Upper lobe of right lung (tissue), 1 donor: ENCODE measurements at regions not wholly inside any gene's neighbourhood (a gene's known extent, or its start where the extent isn't known, plus 50 kb on each side); places are given as distances from the start of the nearest gene placed in this dataset.

Experiments
- ATAC-seq: fragments of 200-7000 bp; cut with Tn5 transposase; one replicate; pipeline ENCODE4 v1.9.1; 2020; ENCODE audit warnings: mild to moderate bottlenecking, moderate library complexity
- DNase-seq: peaks from one replicate; pipeline ENCODE4 v3.0.0-alpha.2; 2020
- H3K27ac ChIP-seq: fragments of 200-600 bp; one replicate; pipeline ENCODE4 v1.8.0; 2022
- H3K27me3 ChIP-seq: fragments of 200-600 bp; one replicate; pipeline ENCODE4 v1.8.0; 2022; ENCODE audit warnings: mild to moderate bottlenecking
- H3K36me3 ChIP-seq: fragments of 200-600 bp; one replicate; pipeline ENCODE4 v1.8.0; 2022
- H3K4me1 ChIP-seq: fragments of 200-600 bp; one replicate; pipeline ENCODE4 v1.8.0; 2022
- H3K4me3 ChIP-seq: fragments of 200-600 bp; one replicate; pipeline ENCODE4 v1.8.0; 2022; ENCODE audit warnings: mild to moderate bottlenecking
- H3K9me3 ChIP-seq: fragments of 200-600 bp; one replicate; pipeline ENCODE4 v1.8.0; 2022
- intact Hi-C: fragments of 100-400 bp; cut with DNase I; formaldehyde crosslinking; loops from one replicate; pipeline ENCODE4 v1.11.0; 2022
- TF ChIP-seq, protein P1 (sequence below): fragments of 200-600 bp; IDR thresholded peaks from one replicate; pipeline ENCODE4 v1.8.0; 2022; ENCODE audit warnings: antibody characterized with exemption
- donor health status: DM: no; HTN: yes; CAD: no; lungs with severe emphysema.

DNA sequence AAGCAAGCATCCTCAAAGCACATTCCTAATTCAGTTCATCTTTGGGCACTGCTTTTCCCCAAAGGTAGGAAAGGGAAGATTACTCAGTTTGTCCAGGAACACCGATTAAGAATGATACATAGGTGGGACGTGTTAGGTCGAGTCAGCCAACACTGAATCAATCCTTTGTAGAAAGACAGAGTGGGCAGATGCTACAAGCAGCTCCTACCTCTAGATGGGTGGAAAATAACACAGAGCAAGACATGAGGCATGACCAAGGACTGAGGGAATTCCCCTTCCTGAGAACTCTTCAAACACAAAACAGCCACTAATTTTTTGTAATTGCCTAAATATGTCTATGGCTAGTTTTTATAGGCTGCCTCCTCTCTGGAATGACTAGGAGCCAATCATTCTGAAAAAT, 331.7 kb downstream of the HNRNPD start:
- Histone ChIP-seq H3K27me3 (peaks cover 16% of the 10 kb centered on the region), H3K9me3 (no peaks in the 10 kb centered on the region), H3K27ac (no peak overlapping the region), H3K36me3 (no peaks in the 10 kb centered on the region), H3K4me1 (peaks cover 6% of the 10 kb centered on the region), H3K4me3 (no peak overlapping the region)
- intact Hi-C loops: no loop called here
- TF ChIP-seq, protein P1, sequence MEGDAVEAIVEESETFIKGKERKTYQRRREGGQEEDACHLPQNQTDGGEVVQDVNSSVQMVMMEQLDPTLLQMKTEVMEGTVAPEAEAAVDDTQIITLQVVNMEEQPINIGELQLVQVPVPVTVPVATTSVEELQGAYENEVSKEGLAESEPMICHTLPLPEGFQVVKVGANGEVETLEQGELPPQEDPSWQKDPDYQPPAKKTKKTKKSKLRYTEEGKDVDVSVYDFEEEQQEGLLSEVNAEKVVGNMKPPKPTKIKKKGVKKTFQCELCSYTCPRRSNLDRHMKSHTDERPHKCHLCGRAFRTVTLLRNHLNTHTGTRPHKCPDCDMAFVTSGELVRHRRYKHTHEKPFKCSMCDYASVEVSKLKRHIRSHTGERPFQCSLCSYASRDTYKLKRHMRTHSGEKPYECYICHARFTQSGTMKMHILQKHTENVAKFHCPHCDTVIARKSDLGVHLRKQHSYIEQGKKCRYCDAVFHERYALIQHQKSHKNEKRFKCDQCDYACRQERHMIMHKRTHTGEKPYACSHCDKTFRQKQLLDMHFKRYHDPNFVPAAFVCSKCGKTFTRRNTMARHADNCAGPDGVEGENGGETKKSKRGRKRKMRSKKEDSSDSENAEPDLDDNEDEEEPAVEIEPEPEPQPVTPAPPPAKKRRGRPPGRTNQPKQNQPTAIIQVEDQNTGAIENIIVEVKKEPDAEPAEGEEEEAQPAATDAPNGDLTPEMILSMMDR: no peak
- no peak for ATAC-seq
- no peak for DNase-seq

DNA sequence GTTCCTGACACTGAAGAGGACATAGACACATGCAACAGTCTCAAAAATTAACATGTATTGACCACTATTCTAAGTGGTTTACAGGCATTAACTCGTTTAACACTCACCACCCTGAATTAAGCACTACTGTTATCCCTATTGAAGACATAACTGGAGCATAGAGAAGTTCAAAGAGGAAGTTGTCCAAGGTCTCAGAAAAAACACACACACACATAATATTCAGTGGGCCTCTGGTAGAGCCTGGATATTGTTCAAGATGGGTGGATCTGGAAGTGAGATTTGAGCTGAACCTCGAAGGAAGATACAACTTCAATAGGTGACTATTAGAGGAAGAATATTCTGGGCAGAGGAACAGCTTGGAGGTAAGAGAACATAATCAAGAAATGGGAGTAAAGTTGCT, 334.9 kb downstream of the HNRNPD start:
- ATAC-seq (peak; percentile 34), DNase-seq (no peak)
- TF ChIP-seq, protein P1: no peak
- H3K36me3 ChIP-seq: no peaks in the 10 kb centered on the region
- no peak overlapping the region for H3K4me3 ChIP-seq
- H3K27ac ChIP-seq: no peak overlapping the region
- H3K4me1 ChIP-seq: no peaks in the 10 kb centered on the region
- H3K9me3 ChIP-seq: no peaks in the 10 kb centered on the region
- peaks cover 5% of the 10 kb centered on the region for H3K27me3 ChIP-seq
- intact Hi-C loops: no loop called here

DNA sequence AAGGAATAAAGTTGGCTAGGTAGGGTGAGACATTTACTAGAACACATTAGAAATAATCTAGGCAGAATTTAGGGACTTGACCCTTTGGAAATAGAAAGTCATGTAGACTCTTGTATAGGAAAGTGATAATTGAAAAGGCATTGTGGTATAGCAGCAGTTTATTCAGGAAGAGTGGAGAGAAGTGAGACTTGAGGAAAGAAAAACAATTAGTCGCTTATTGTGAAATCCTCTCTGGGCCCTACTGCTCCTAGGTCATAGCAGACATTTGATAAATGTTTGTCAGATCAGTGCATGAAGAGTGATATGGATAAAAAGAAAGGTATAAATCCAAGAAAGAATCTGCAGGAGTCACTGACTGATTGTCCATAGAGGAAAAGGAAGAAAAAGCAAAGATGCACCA, 337.6 kb downstream of the HNRNPD start:
- no peak for DNase-seq
- intact Hi-C loops: no loop called here
- TF ChIP-seq, protein P1: no peak
- H3K4me1 ChIP-seq: no peaks in the 10 kb centered on the region
- no peak overlapping the region for H3K27ac ChIP-seq
- no peak overlapping the region for H3K4me3 ChIP-seq
- H3K27me3 ChIP-seq: no peaks in the 10 kb centered on the region
- no peaks in the 10 kb centered on the region for H3K9me3 ChIP-seq
- ATAC-seq: no peak
- H3K36me3 ChIP-seq: no peaks in the 10 kb centered on the region

DNA sequence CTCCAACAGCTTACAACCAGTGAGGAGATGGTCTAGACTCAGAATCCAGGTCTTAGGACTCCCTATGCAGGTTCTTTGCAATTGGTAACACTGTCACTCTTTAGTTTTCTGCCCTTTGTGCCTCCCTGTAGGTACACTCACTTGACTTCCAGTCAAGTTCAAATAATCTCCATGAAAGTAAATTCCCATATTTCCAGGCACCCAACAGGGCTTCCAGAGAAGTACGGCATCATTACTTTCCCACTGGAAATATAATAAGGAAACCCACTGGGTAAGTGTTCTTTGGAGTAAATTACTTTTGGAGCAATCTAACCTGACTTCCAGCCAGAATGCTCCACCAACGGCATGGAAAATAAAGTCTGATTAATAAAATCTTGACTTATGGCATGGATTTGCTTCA, 338.9 kb downstream of the HNRNPD start:
- Histone ChIP-seq H3K27me3 (no peaks in the 10 kb centered on the region), H3K27ac (no peak overlapping the region), H3K4me3 (no peak overlapping the region), H3K4me1 (no peaks in the 10 kb centered on the region), H3K9me3 (no peaks in the 10 kb centered on the region), H3K36me3 (no peaks in the 10 kb centered on the region)
- intact Hi-C loops: no loop called here
- ATAC-seq (no peak), DNase-seq (no peak)
- TF ChIP-seq, protein P1: no peak

DNA sequence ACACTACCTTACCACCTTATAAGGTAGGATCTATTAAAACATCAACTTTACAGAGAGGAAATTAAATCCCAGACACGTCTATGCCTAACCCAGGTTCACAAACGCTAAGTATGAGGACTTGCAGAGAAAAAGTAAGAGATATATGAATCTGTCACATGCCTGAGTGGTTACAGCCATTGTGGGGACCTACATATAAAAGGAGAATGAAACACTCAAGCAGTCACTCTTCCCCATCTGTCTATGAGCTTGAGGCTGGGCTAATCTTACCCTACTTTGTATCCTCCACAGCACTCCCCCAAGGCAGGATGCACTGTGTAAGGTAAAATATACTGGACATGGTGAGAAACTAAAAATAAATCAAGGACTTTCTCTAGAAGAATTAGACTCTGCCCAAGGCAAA, 339.9 kb downstream of the HNRNPD start:
- TF ChIP-seq, protein P1: no peak
- Histone ChIP-seq H3K4me1 (no peaks in the 10 kb centered on the region), H3K9me3 (no peaks in the 10 kb centered on the region), H3K36me3 (no peaks in the 10 kb centered on the region), H3K27ac (no peak overlapping the region), H3K4me3 (no peak overlapping the region), H3K27me3 (no peaks in the 10 kb centered on the region)
- intact Hi-C loops: no loop called here
- ATAC-seq (no peak), DNase-seq (no peak)

DNA sequence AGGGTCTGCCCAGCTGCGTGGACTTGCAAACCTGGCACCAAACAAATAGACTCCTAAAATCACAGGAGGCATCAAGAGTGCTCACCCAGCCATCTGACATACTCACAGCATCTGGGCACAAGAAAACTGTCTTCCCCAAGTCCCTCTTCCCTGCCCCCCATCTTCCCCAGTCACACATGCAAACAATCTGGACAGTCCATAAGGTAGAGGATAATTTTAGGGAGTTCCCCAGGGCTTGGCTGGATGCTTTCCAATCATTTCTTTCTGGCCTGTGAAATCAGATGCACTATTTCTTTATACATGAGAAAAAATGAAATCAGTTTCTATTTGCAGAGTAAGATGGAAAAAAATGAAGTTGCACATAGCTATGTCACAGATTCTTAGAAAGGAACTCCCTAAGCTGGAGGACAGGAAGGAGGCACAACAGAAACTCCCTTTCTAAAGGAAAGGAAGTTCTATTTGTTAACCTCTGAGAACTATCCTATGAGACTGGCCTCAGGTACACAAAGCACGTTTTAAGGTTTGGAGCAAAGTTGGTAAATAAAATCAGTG, 342.3 kb downstream of the HNRNPD start:
- no peaks in the 10 kb centered on the region for H3K9me3 ChIP-seq
- intact Hi-C loops: no loop called here
- TF ChIP-seq, protein P1: no peak
- H3K27me3 ChIP-seq: no peaks in the 10 kb centered on the region
- H3K4me1 ChIP-seq: no peaks in the 10 kb centered on the region
- DNase-seq: no peak
- H3K27ac ChIP-seq: no peak overlapping the region
- no peak overlapping the region for H3K4me3 ChIP-seq
- no peaks in the 10 kb centered on the region for H3K36me3 ChIP-seq
- ATAC-seq: no peak
